CD4-positive, alpha-beta T cell treated with Interleukin-10 for 1 hour (primary cell): ENCODE measurements at regions not wholly inside any gene's neighbourhood (a gene's known extent, or its start where the extent isn't known, plus 50 kb on each side); places are given as distances from the start of the nearest gene placed in this dataset.

Source experiments
- DNase-seq: peaks from one replicate; pipeline ENCODE4 v3.0.0-alpha.2; 2020

DNA sequence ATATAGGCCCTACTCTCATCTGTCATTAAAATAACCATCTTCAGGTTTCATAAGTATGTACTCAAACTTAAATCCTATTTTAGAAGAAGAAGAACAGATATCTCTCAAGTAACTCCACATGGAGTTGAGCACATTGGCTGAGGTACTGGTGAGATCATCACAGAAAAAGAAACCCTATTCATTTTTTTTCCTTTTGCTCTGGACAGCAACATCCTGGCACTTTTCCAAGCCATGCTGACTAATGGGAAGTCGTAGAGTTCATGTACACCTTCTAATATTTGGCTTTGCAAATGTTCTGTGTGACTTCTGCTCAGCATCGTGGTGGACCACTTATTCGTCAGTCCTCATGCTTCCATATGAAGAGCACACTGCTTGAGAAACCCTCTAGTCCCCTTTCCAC lies 336.0 kb upstream of the KCNH8 start:
- no peak for DNase-seq

DNA sequence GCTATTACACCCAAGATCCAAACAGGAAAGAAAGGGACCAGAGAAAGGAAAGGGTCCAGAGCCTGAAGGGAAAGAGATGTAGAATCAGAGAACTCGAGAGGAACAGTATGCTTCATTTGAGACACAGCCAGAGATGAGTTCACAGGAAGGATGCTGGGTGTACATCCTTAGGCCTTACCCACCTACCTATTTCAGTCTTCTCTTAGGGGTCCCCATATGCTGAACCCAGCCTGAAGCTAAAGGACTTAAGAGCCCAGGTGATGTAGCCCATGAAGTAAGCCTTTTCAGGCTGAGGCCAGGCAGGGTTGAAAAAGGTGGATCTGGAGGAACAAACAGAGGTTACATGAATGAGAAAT lies 338.0 kb upstream of the KCNH8 start:
- no peak for DNase-seq

DNA sequence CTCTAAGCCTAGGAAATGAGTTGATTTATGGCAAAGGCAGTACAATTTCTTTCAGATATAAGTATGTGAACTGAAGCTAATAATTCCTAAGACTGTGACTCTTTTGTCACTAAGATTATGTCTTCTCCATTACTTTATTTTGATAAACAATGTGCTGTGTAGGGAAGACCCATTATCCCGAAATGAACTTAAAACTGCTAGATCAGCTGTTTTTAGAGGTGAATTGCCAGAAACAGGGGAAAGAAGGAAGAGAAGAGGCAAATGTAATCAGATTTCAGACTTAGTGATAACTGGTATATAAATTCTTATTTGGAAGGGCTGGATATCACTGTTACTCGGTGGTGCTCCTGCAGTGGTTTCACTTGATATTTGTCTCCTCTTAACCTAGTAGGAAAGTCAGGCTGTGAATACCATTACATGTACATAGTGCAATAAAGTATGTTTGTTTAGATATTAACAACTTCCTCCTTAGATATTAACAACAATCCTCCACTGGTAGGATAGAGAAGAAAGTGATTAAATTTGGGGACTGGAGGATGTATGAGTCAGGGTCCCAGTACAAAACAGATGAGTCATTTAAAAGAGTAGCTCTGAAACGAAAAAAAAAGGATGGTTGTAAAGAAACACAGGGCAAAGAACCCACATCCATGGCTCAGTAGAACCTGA lies 338.5 kb upstream of the KCNH8 start:
- no peak for DNase-seq

- DNase-seq, result no peak
Observed at GRCh38 chr3:18808429-18808828, 339.9 kb upstream of the KCNH8 start.

DNA sequence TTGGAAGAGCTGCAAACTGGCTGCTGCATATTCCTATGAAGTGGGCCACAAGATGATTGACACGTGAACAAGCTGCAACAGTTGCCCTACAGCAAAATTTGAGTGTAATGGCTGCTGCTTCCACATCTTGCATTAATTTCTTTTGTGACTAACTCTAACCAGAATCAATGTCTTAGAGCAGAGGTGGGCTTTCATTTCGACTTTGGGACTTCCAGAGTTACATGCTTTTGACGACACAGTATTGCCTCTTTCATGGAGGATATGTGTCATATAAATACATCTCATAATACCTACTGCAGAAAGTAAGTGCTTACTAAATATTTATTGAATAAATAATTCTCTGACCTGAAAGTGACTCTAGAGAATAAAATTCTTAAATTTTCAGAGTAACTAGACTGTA lies 340.7 kb upstream of the KCNH8 start:
- DNase-seq, result no peak

DNA sequence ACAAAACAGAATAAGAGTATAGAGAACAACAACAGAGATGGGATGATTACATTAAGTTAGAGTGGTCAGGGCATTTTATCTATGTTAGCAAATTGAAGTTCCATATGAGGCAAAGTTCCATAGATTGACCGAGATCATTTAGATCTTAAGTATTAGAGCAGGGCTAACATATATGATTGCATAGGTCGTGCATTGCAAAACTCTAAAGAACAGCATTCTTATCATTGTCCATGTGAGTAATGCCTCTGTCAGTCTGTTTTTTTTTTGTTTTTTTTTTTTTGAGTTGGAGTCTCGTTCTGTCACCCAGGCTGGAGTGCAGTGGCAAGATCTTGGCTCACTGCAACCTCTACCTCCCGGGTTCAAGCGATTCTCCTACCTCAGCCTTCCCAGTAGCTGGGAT lies 341.7 kb upstream of the KCNH8 start:
- DNase-seq, result no peak

GRCh38 chr3:18797378-18797777 lies 350.9 kb upstream of the KCNH8 start:
- no peak for DNase-seq

GRCh38 chr3:18795078-18795477 lies 353.2 kb upstream of the KCNH8 start:
- DNase-seq, result no peak

- DNase-seq, result no peak
Observed at GRCh38 chr3:18791752-18792151, 356.6 kb upstream of the KCNH8 start.

GRCh38 chr3:18791182-18791581 lies 357.1 kb upstream of the KCNH8 start:
- DNase-seq, result no peak

DNA sequence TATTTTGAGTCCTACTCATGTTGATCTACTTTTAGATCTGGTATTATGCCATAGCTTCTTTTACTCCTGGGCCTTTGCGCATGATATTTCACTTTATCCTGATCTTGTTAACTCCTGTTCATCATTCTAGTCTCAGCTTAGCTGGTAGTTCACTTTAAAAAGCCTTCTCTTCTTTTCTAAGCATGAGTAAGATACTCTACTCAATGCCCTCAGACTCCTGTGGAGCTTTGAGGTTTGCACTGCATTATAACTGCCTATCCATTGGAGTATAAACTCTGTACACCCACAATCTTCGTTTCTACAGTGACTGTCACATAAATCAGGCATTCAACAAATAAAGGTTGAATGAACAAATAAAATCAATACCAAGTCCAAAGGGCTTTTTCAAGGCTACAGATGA lies 357.9 kb upstream of the KCNH8 start:
- no peak for DNase-seq

DNA sequence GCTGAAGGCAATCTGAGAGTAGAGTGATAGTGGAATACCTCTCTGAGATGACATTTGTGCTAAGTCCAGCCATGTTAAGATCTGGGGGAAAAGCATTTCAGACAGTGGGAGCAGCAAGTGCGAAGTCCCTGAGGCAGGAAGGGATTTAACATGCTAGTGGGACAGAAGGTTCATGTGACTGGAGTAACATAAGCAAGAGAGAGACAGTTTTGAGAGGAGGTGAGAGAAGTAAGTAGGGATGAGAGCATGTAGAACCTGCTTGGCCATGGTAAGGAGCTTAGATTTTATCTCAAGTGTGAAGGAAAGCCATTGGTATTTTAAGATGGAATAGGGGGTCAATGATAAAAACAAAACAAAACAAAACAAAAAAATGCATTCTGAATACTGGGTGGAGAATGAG lies 358.6 kb upstream of the KCNH8 start:
- no peak for DNase-seq

DNA sequence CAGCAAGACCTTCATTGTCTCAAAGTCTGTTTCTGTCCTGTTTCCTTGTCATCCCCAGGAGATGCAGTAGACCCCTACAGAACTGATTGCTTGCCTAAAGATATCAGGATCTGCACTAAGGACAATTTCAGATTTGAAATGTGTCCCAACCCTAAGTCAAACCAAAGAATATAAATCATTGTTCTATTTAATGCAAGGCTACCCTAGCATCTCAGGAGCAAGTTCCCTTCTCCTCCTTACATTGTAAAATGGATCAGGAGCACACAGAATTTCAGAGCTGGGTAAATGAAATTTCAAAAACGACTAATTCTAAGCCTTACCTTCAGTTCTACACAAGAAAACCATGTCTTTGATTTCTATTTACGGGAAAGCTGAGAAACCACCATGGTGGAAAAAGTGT lies 360.9 kb upstream of the KCNH8 start:
- DNase-seq, result no peak

DNA sequence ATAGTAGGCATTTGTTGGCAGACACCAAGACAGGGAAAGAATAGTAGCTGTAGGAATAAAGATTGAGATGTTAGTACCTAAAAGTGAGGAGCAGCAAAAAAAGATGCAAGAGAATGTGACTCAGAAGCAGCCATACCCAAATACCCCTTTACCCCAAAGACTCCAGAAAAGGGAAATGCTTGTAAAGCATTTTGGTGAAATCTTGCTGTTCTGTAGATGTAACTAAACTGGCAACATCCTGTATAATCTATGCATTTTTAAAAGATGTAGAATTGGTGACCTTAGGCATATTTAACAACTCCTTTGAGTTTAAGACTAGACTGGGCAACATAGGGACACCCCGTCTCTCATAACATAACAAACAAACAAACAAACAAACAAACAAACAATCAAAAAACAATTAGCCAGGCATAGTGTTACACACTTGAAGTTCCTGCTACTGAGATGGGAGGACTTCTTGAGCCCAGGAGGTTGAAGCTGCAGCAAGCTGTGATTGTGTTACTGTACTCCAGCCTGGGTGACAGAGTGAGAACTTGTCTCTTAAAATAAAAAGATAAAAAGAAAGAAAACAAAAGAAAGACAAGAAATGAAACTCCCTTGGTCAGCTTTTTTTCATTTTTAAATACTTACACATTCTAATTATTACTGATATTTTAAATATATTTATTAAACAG lies 361.5 kb upstream of the KCNH8 start:
- DNase-seq, result no peak

- DNase-seq, result no peak
Observed at GRCh38 chr3:18782191-18782590, 357.1 kb upstream of the SATB1 start.

- DNase-seq, result no peak
Observed at GRCh38 chr3:18780959-18781358, 355.8 kb upstream of the SATB1 start.

DNA sequence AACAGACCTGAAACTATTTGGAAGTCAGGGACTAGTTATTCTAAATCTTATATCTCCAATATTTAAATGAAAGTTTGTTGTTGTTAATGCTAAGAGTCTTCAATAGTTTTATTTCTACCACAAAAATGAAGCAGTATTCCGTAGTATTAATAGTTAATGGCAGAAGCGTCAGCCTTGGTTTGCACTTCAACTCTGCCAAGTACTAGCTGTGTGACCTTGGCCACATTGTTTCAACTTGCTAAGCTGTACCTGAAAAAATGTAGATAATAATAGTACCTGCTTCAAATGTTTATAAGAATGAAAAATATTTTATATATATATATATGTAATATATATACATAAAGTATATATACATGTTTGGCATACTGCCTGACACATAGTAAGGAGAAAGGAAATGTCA lies 354.6 kb upstream of the SATB1 start:
- DNase-seq, result no peak

DNA sequence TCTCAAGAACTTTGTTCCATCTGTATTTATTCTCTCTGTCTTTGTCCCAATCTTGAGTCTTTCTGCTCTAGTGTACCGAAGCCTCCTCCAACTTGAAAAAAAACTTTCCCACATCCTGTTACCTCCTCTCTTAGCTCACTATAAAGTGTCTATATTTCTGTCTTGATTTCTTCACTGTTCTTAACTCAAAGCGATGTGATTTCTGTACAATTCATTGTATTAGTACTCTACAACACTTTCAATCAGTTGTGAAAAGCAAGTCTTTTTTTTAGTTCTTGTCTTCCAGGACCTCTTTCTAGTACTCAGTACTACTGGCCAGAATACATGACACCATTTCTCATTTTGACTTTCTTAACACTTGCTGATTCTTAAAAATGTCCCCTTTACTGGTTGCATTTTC lies 353.5 kb upstream of the SATB1 start:
- no peak for DNase-seq

DNA sequence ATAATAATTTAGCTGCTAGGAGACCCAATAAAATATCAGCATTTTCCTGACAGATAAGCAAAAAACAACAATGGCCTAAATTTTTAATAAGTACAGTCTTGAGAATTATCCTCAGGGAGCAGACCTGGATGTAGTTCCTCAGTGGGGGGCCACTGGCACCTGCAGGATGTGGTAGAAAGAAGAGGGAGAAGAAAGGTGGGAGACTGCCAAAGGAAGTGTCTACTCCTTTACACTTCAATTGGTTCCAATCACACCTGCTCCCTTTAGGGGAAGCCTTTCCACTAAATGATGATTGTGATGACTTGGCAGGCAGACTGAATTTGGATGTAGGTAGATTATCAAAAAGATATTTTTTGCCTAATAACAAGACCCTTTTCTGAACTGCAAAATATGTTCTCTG lies 353.0 kb upstream of the SATB1 start:
- DNase-seq, result no peak

- DNase-seq, result no peak
Observed at GRCh38 chr3:18775501-18775900, 350.4 kb upstream of the SATB1 start.

- no peak for DNase-seq
Observed at GRCh38 chr3:18774319-18775088, 349.4 kb upstream of the SATB1 start.

- DNase-seq, result no peak
Observed at GRCh38 chr3:18772699-18773305, 347.7 kb upstream of the SATB1 start.

DNA sequence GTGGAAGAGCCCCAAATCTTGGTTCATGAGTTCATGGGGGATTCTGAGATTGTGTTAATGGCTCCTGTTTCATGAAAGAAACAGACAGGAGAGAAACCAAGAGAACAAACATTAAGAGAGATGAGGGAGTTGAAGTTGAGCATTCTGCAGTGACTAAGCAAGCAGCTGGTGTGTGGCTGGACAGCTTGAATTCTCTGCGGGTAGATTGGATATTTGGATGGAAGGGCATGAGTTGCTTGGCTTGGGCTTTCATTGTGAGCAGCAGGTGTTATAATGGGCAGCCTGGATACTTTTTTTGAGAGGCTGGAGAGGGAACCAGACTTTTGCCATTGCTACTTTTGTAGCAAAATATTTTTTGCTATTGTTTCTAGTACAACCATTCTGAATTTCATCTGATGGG lies 346.8 kb upstream of the SATB1 start:
- DNase-seq, result no peak

- no peak for DNase-seq
Observed at GRCh38 chr3:18770800-18771199, 345.7 kb upstream of the SATB1 start.
